HUES64 (cell line): ENCODE measurements at regions not wholly inside any gene's neighbourhood (a gene's known extent, or its start where the extent isn't known, plus 50 kb on each side); places are given as distances from the start of the nearest gene placed in this dataset.

Experiments used
- H3K27ac ChIP-seq: 2 replicates; pipeline ENCODE4 v1.7.0; 2013; ENCODE audit warnings: low read depth, low read length, inconsistent platforms
- H3K27me3 ChIP-seq: 2 replicates; pipeline ENCODE4 v1.6.1; 2013; ENCODE audit warnings: mild to moderate bottlenecking, low read length; ENCODE audit not compliant: insufficient read depth
- H3K36me3 ChIP-seq: 2 replicates; pipeline ENCODE4 v1.6.1; 2013; ENCODE audit warnings: mild to moderate bottlenecking, low read length; ENCODE audit not compliant: insufficient read depth
- H3K4me1 ChIP-seq: 2 replicates; pipeline ENCODE4 v1.6.1; 2013; ENCODE audit warnings: mild to moderate bottlenecking, low read length, moderate library complexity; ENCODE audit not compliant: insufficient read depth
- H3K4me3 ChIP-seq: 2 replicates; pipeline ENCODE4 v1.5.1; 2013; ENCODE audit warnings: mild to moderate bottlenecking, low read length, moderate library complexity
- H3K9ac ChIP-seq: 2 replicates; pipeline ENCODE4 v1.6.1; 2013; ENCODE audit warnings: mild to moderate bottlenecking, low read depth, low read length
- H3K9me3 ChIP-seq: 2 replicates; pipeline ENCODE4 v1.6.1; 2013; ENCODE audit warnings: low read depth, low read length; ENCODE audit not compliant: insufficient read depth
- WGBS: fragments of 150-250, 120-280 bp; methylation state at CpG from one replicate; pipeline ENCODE4 v1.1.7; 2013; ENCODE audit warnings: missing lambda C conversion rate; 5-methylcytosine and 5-hydroxymethylcytosine counted together

GRCh38 chr13:89796196-89796595 lies 1551.3 kb upstream of the MIR17HG start:
- no peak overlapping the region for H3K9ac ChIP-seq
- H3K36me3 ChIP-seq, result no peaks in the 10 kb centered on the region
- no peak overlapping the region for H3K4me3 ChIP-seq
- no peaks in the 10 kb centered on the region for H3K27me3 ChIP-seq
- H3K27ac ChIP-seq, result no peak overlapping the region
- no peaks in the 10 kb centered on the region for H3K9me3 ChIP-seq
- H3K4me1 ChIP-seq, result peaks cover 5% of the 10 kb centered on the region; the same call in 1 of the 2 replicates
- 94% methylated on average over 3 of the region's 4 CpGs for WGBS

DNA sequence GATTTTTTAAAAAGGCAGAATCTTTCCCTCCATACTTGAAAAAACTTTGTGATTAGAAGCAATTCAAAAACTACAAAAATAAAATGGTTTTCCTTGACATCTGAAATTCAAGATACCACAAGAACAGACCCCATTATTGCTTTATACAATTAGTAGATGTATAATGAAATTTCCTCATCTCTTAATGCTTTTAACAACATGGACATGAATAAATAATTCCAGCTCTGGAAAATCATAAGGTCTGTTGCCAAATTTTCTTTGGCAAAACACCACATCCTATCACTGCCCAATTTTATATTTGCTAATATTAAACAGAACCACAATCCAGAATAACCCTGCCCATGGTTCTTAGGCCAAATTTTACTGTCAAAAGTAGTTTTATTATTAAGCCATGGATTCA lies 1543.6 kb upstream of the MIR17HG start:
- no peaks in the 10 kb centered on the region for H3K27me3 ChIP-seq
- H3K9ac ChIP-seq, result no peak overlapping the region
- H3K9me3 ChIP-seq, result no peaks in the 10 kb centered on the region
- H3K4me3 ChIP-seq, result no peak overlapping the region
- H3K36me3 ChIP-seq, result no peaks in the 10 kb centered on the region
- no peak overlapping the region for H3K27ac ChIP-seq
- no peaks in the 10 kb centered on the region for H3K4me1 ChIP-seq

DNA sequence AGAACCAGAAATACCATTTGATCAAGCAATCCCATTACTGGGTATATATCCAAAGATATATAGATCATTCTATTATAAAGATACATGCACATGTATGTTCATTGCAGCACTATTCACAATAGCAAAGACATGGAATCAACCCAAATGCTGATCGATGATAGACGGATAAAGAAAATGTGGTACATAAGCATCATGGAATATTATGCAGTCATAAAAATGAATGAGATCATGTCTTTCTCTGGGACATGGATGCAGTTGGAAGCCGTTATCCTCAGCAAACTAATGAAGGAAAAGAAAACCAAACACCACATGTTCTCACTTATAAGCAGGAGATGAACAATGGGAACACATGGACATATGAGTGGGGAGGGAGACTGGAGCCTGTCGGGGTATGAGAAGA lies 1540.9 kb upstream of the MIR17HG start:
- H3K9ac ChIP-seq, result no peak overlapping the region
- H3K4me3 ChIP-seq, result no peak overlapping the region
- H3K36me3 ChIP-seq, result no peaks in the 10 kb centered on the region
- H3K4me1 ChIP-seq, result no peaks in the 10 kb centered on the region
- 91% methylated on average over 3 of the region's 4 CpGs for WGBS
- H3K9me3 ChIP-seq, result no peaks in the 10 kb centered on the region
- H3K27me3 ChIP-seq, result no peaks in the 10 kb centered on the region
- H3K27ac ChIP-seq, result no peak overlapping the region

- no peaks in the 10 kb centered on the region for H3K4me1 ChIP-seq
- H3K36me3 ChIP-seq, result no peaks in the 10 kb centered on the region
- H3K9ac ChIP-seq, result no peak overlapping the region
- no peak overlapping the region for H3K4me3 ChIP-seq
- H3K27ac ChIP-seq, result no peak overlapping the region
- 91% methylated on average over 2 of the region's 2 CpGs for WGBS
- H3K27me3 ChIP-seq, result no peaks in the 10 kb centered on the region
- 0 out of 2 replicates have a peak, but pooled peaks cover 3% of the 10 kb centered on the region for H3K9me3 ChIP-seq
These were observed 1534.6 kb upstream of the MIR17HG start for GRCh38 chr13:89812856-89813255.

- H3K9ac ChIP-seq, result no peak overlapping the region
- 0 out of 2 replicates have a peak, but pooled peaks cover 3% of the 10 kb centered on the region for H3K9me3 ChIP-seq
- no peak overlapping the region for H3K27ac ChIP-seq
- H3K36me3 ChIP-seq, result no peaks in the 10 kb centered on the region
- H3K4me1 ChIP-seq, result no peaks in the 10 kb centered on the region
- no peak overlapping the region for H3K4me3 ChIP-seq
- no peaks in the 10 kb centered on the region for H3K27me3 ChIP-seq
These were observed 1531.1 kb upstream of the MIR17HG start for GRCh38 chr13:89816404-89816803.

- WGBS, result 75% methylated on average over 4 of the region's 4 CpGs
- H3K36me3 ChIP-seq, result no peaks in the 10 kb centered on the region
- no peak overlapping the region for H3K27ac ChIP-seq
- H3K4me3 ChIP-seq, result no peak overlapping the region
- H3K4me1 ChIP-seq, result no peaks in the 10 kb centered on the region
- H3K9ac ChIP-seq, result no peak overlapping the region
- no peaks in the 10 kb centered on the region for H3K27me3 ChIP-seq
- no peaks in the 10 kb centered on the region for H3K9me3 ChIP-seq
These were observed 1525.0 kb upstream of the MIR17HG start for GRCh38 chr13:89822467-89822866.

DNA sequence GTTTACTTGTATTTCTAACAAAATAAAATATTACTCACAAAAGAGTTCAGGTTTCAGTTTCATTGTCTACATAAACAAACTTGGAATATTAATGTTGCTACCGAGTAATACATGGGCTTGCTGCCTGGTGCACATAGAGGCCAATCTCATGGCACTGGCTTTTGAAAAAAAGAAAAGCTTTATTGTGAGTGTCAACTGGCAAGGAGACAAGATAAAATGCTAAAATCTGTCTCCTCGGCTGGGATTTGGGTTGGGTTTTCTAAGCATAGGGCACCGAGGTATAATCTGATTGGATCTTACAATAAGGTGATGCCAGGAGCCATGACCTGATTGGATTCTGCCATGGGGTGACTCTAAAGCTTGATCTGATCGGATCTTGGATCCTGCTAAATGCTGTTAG lies 1519.9 kb upstream of the MIR17HG start:
- Histone ChIP-seq H3K4me3 (no peak overlapping the region), H3K27me3 (no peaks in the 10 kb centered on the region), H3K9ac (no peak overlapping the region), H3K4me1 (0 out of 2 replicates have a peak, but pooled peaks cover 3% of the 10 kb centered on the region), H3K27ac (no peak overlapping the region), H3K9me3 (no peaks in the 10 kb centered on the region), H3K36me3 (no peaks in the 10 kb centered on the region)
- WGBS, result 96% methylated on average over 4 of the region's 4 CpGs

GRCh38 chr13:89828506-89828905 lies 1519.0 kb upstream of the MIR17HG start:
- Histone ChIP-seq H3K36me3 (no peaks in the 10 kb centered on the region), H3K9me3 (no peaks in the 10 kb centered on the region), H3K9ac (no peak overlapping the region), H3K27ac (no peak overlapping the region), H3K4me3 (no peak overlapping the region), H3K4me1 (0 out of 2 replicates have a peak, but pooled peaks cover 3% of the 10 kb centered on the region), H3K27me3 (no peaks in the 10 kb centered on the region)
- WGBS, result 100% methylated on average over 1 of the region's 3 CpGs

- no peak overlapping the region for H3K27ac ChIP-seq
- H3K27me3 ChIP-seq, result no peaks in the 10 kb centered on the region
- no peak overlapping the region for H3K4me3 ChIP-seq
- H3K9me3 ChIP-seq, result no peaks in the 10 kb centered on the region
- H3K36me3 ChIP-seq, result no peaks in the 10 kb centered on the region
- H3K4me1 ChIP-seq, result 0 out of 2 replicates have a peak, but pooled peaks cover 3% of the 10 kb centered on the region
- WGBS, result 90% methylated on average over 1 of the region's 3 CpGs
- H3K9ac ChIP-seq, result no peak overlapping the region
These were observed 1516.3 kb upstream of the MIR17HG start for GRCh38 chr13:89831157-89831556.

GRCh38 chr13:89832827-89833226 lies 1514.7 kb upstream of the MIR17HG start:
- H3K27me3 ChIP-seq, result no peaks in the 10 kb centered on the region
- no peak overlapping the region for H3K4me3 ChIP-seq
- H3K4me1 ChIP-seq, result 0 out of 2 replicates have a peak, but pooled peaks cover 3% of the 10 kb centered on the region
- no peaks in the 10 kb centered on the region for H3K36me3 ChIP-seq
- no peaks in the 10 kb centered on the region for H3K9me3 ChIP-seq
- 81% methylated on average over 2 of the region's 2 CpGs for WGBS
- no peak overlapping the region for H3K27ac ChIP-seq
- H3K9ac ChIP-seq, result no peak overlapping the region

GRCh38 chr13:89843621-89844020 lies 1503.9 kb upstream of the MIR17HG start:
- Histone ChIP-seq H3K36me3 (no peaks in the 10 kb centered on the region), H3K4me3 (no peak overlapping the region), H3K9ac (no peak overlapping the region), H3K27ac (no peak overlapping the region), H3K4me1 (no peaks in the 10 kb centered on the region), H3K9me3 (no peaks in the 10 kb centered on the region), H3K27me3 (no peaks in the 10 kb centered on the region)
- no CpG with 5 or more reads among the region's 1 CpG for WGBS

GRCh38 chr13:89845874-89846273 lies 1501.6 kb upstream of the MIR17HG start:
- no peaks in the 10 kb centered on the region for H3K9me3 ChIP-seq

More at GRCh38 chr13:89845874-89846273, 1501.6 kb upstream of the MIR17HG start:
- Histone ChIP-seq H3K9ac (no peak overlapping the region), H3K4me3 (no peak overlapping the region), H3K36me3 (no peaks in the 10 kb centered on the region), H3K27me3 (no peaks in the 10 kb centered on the region), H3K4me1 (no peaks in the 10 kb centered on the region), H3K27ac (no peak overlapping the region)
- WGBS, result 93% methylated on average over 3 of the region's 3 CpGs
